ENCODE measurements at regions not wholly inside any gene's neighbourhood (a gene's known extent, or its start where the extent isn't known, plus 50 kb on each side); places are given as distances from the start of the nearest gene placed in this dataset.

- no peaks in the 10 kb centered on the region for H3K27me3 ChIP-seq (ENCODE audit: control insufficient read depth, insufficient read depth, low read length)
- H3K27ac ChIP-seq (ENCODE audit: low read length): no peak overlapping the region
- H3K4me1 ChIP-seq (ENCODE audit: control insufficient read depth, low read depth, low read length): peaks cover 6% of the 10 kb centered on the region
These were observed 378.1 kb upstream of the JARID2 start for GRCh38 chr6:14867802-14868201.

DNA sequence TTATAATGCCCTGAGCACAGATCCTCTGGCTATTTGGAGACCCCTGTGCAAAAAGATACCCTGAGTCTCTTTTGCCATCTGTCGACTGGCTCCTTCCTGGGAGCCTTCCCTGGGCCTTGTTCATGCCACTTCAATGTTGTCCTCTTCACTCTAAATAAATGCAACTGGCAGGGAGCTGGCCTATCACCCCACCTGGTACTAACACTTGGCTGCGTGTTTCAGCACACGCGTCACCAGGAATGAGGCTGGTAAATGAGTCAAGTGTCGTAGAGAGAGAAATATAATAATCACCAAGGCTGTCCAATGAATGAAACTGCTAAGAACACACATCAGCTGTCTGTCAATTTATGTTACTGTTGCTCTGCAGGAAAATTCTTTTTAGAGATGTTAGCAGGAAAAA is 374.6 kb upstream of the JARID2 start:
- Histone ChIP-seq H3K9ac (ENCODE audit: low read length) (no peak overlapping the region), H3K27ac (ENCODE audit: low read length) (no peak overlapping the region), H3K4me3 (ENCODE audit: low read length) (no peak overlapping the region), H3K36me3 (ENCODE audit: control insufficient read depth, low read depth, low read length) (no peaks in the 10 kb centered on the region), H3K9me3 (ENCODE audit: control insufficient read depth, low read depth, low read length) (no peaks in the 10 kb centered on the region), H3K27me3 (ENCODE audit: control insufficient read depth, insufficient read depth, low read length) (no peaks in the 10 kb centered on the region), H3K4me1 (ENCODE audit: control insufficient read depth, low read depth, low read length) (peaks cover 11% of the 10 kb centered on the region)

More at GRCh38 chr6:14867802-14868201, 378.1 kb upstream of the JARID2 start:
- H3K36me3 ChIP-seq (ENCODE audit: control insufficient read depth, low read depth, low read length): no peaks in the 10 kb centered on the region
- no peak overlapping the region for H3K9ac ChIP-seq (ENCODE audit: low read length)
- H3K9me3 ChIP-seq (ENCODE audit: control insufficient read depth, low read depth, low read length): no peaks in the 10 kb centered on the region
- H3K4me3 ChIP-seq (ENCODE audit: low read length): no peak overlapping the region

DNA sequence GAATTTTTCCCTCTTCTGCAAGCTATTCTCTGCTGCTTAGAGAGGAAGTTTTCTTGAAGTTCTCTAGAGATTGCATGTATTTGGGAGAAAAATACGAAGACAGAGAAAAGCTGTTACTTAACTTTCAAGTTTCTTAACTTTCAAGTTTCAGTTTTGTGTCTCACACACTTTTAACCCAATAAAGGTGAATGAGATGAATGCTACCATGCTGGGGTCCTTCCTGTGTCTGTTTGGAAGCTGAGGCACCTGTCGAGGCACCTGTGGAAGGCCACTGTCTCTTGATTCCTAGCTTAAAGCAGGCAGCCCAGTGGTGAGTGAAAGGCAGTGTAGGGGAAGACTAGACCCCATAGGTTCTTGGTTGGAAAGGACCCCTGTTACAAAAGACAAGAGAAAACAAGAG is 372.8 kb upstream of the JARID2 start:
- no peaks in the 10 kb centered on the region for H3K27me3 ChIP-seq (ENCODE audit: control insufficient read depth, insufficient read depth, low read length)
- peaks cover 18% of the 10 kb centered on the region for H3K4me1 ChIP-seq (ENCODE audit: control insufficient read depth, low read depth, low read length)
- H3K4me3 ChIP-seq (ENCODE audit: low read length): no peak overlapping the region
- H3K27ac ChIP-seq (ENCODE audit: low read length): no peak overlapping the region
- H3K9me3 ChIP-seq (ENCODE audit: control insufficient read depth, low read depth, low read length): no peaks in the 10 kb centered on the region
- H3K9ac ChIP-seq (ENCODE audit: low read length): no peak overlapping the region
- H3K36me3 ChIP-seq (ENCODE audit: control insufficient read depth, low read depth, low read length): no peaks in the 10 kb centered on the region

GRCh38 chr6:14873781-14874441 is 372.0 kb upstream of the JARID2 start:
- peaks cover 18% of the 10 kb centered on the region for H3K4me1 ChIP-seq (ENCODE audit: control insufficient read depth, low read depth, low read length)
- H3K27ac ChIP-seq (ENCODE audit: low read length): no peak overlapping the region
- H3K36me3 ChIP-seq (ENCODE audit: control insufficient read depth, low read depth, low read length): no peaks in the 10 kb centered on the region
- H3K4me3 ChIP-seq (ENCODE audit: low read length): no peak overlapping the region
- no peaks in the 10 kb centered on the region for H3K9me3 ChIP-seq (ENCODE audit: control insufficient read depth, low read depth, low read length)
- no peak overlapping the region for H3K9ac ChIP-seq (ENCODE audit: low read length)
- no peaks in the 10 kb centered on the region for H3K27me3 ChIP-seq (ENCODE audit: control insufficient read depth, insufficient read depth, low read length)

GRCh38 chr6:14874975-14875480 is 370.8 kb upstream of the JARID2 start:
- H3K27ac ChIP-seq (ENCODE audit: low read length): no peak overlapping the region
- no peak overlapping the region for H3K9ac ChIP-seq (ENCODE audit: low read length)
- no peaks in the 10 kb centered on the region for H3K36me3 ChIP-seq (ENCODE audit: control insufficient read depth, low read depth, low read length)
- peaks cover 19% of the 10 kb centered on the region for H3K4me1 ChIP-seq (ENCODE audit: control insufficient read depth, low read depth, low read length)
- no peaks in the 10 kb centered on the region for H3K9me3 ChIP-seq (ENCODE audit: control insufficient read depth, low read depth, low read length)
- H3K4me3 ChIP-seq (ENCODE audit: low read length): no peak overlapping the region
- H3K27me3 ChIP-seq (ENCODE audit: control insufficient read depth, insufficient read depth, low read length): no peaks in the 10 kb centered on the region

- Histone ChIP-seq H3K9me3 (ENCODE audit: control insufficient read depth, low read depth, low read length) (no peaks in the 10 kb centered on the region), H3K27me3 (ENCODE audit: control insufficient read depth, insufficient read depth, low read length) (no peaks in the 10 kb centered on the region), H3K27ac (ENCODE audit: low read length) (no peak overlapping the region), H3K36me3 (ENCODE audit: control insufficient read depth, low read depth, low read length) (no peaks in the 10 kb centered on the region), H3K4me3 (ENCODE audit: low read length) (no peak overlapping the region), H3K4me1 (ENCODE audit: control insufficient read depth, low read depth, low read length) (peaks cover 25% of the 10 kb centered on the region), H3K9ac (ENCODE audit: low read length) (no peak overlapping the region)
These were observed 370.3 kb upstream of the JARID2 start for GRCh38 chr6:14875481-14876063.

DNA sequence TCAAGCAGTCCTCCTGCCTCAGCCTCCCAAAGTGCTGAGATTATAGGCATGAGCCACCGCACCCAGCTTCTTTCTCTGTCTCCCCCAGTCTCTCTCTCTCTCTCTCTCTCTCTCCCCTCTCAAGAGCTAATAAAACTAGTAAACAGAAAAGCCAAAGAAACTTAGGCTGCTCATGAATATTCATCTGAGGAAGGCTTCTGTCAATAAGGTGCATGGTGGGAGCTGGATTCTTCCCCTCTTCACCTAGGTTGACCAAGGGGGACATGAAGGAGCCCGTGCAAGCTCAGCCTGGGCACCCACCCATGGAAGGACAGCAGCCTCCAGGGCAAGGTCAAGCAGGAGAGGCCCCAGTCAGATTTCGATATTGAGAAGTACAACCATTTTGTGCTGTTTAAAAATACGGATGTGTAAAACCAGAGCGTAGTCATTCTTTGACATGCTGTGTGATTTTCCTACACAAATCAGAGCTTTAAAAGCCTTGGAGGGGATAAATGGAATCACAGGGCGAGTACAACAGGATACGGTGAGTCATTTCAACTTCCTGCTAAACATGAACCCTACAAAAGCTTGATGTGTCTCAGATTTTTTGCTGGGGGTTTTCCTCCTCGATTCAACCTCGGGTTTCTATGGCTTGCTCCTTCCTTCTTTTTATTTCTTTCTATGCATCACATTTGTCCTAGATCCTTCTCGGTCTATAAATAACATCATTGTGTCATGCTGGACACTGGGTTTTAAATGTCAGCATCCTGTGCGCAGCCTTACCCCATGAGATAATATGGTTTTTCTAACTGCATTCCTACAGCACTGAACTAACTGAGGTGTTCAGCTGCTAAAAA is 368.9 kb upstream of the JARID2 start:
- Histone ChIP-seq H3K4me3 (ENCODE audit: low read length) (no peak overlapping the region), H3K4me1 (ENCODE audit: control insufficient read depth, low read depth, low read length) (peaks cover 31% of the 10 kb centered on the region), H3K27me3 (ENCODE audit: control insufficient read depth, insufficient read depth, low read length) (no peaks in the 10 kb centered on the region), H3K9ac (ENCODE audit: low read length) (no peak overlapping the region), H3K27ac (ENCODE audit: low read length) (no peak overlapping the region), H3K9me3 (ENCODE audit: control insufficient read depth, low read depth, low read length) (no peaks in the 10 kb centered on the region), H3K36me3 (ENCODE audit: control insufficient read depth, low read depth, low read length) (no peaks in the 10 kb centered on the region)

DNA sequence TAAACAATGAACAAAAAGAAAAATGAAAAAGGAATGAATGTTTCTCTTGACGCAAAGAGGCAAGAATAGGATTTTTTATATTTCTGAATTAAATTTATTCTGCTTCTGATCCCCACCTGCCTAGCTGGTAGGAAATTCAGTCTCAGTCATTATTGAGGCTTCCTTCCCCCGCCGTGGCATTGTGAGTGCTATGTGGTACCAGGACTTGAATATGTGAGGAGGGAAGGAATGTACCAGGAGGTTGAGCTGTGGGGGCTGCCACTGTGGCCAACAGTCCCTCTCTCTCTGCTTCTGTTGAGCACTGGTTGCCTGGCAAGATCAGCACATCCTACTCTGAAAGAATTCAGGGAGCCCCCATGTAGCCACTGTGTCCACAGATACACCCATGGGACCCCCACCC is 368.1 kb upstream of the JARID2 start:
- Histone ChIP-seq H3K9ac (ENCODE audit: low read length) (no peak overlapping the region), H3K27ac (ENCODE audit: low read length) (no peak overlapping the region), H3K27me3 (ENCODE audit: control insufficient read depth, insufficient read depth, low read length) (no peaks in the 10 kb centered on the region)

DNA sequence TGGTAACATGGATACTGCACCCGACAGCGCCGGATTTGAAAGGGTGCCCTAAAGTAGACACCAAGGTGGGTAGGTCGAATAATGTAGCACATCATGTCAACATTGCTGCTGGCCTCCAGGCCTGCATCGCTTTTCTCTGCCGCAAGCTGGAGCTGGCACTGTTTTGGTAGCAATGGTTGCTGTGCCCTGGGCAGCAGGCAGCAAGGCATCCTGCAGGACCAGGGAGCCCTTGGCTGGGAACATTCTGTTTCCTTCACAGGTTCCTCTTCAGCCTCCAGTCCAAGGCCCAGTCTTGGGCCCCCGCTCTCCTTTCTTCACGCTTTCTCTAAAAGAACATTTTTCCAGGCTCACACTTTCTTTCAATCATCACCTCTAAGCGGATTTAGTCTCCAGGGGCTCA is 365.8 kb upstream of the JARID2 start:
- H3K27ac ChIP-seq (ENCODE audit: low read length): peak overlapping the region; percentile 26
- H3K4me3 ChIP-seq (ENCODE audit: low read length): no peak overlapping the region
- H3K4me1 ChIP-seq (ENCODE audit: control insufficient read depth, low read depth, low read length): peaks cover 39% of the 10 kb centered on the region
- H3K9me3 ChIP-seq (ENCODE audit: control insufficient read depth, low read depth, low read length): no peaks in the 10 kb centered on the region
- no peaks in the 10 kb centered on the region for H3K36me3 ChIP-seq (ENCODE audit: control insufficient read depth, low read depth, low read length)
- H3K9ac ChIP-seq (ENCODE audit: low read length): no peak overlapping the region
- no peaks in the 10 kb centered on the region for H3K27me3 ChIP-seq (ENCODE audit: control insufficient read depth, insufficient read depth, low read length)

More for the DNA sequence above, 368.1 kb upstream of the JARID2 start:
- Histone ChIP-seq H3K4me3 (ENCODE audit: low read length) (no peak overlapping the region), H3K9me3 (ENCODE audit: control insufficient read depth, low read depth, low read length) (no peaks in the 10 kb centered on the region), H3K4me1 (ENCODE audit: control insufficient read depth, low read depth, low read length) (peaks cover 37% of the 10 kb centered on the region), H3K36me3 (ENCODE audit: control insufficient read depth, low read depth, low read length) (no peaks in the 10 kb centered on the region)

DNA sequence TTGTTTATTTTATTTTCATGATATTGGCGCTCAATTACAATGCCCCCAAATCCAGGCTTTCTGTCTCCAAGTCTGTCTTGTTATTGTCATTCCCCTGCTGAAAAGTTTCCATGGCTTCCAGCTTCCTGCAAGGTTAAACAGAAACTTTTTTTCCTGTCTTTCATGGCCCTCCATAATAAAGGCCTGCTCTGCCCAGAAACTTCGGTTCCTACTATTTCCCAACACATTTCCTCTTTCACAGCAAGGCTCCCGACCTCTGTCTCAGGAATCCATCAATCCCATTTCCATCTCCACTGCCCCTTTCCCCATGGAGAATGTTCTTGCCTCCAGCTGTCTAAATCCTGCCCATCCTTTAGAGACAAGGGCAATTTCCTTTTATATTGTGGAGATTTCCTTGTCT is 365.2 kb upstream of the JARID2 start:
- H3K27me3 ChIP-seq (ENCODE audit: control insufficient read depth, insufficient read depth, low read length): no peaks in the 10 kb centered on the region
- H3K27ac ChIP-seq (ENCODE audit: low read length): peak overlapping the region; percentile 26
- no peaks in the 10 kb centered on the region for H3K36me3 ChIP-seq (ENCODE audit: control insufficient read depth, low read depth, low read length)
- H3K9me3 ChIP-seq (ENCODE audit: control insufficient read depth, low read depth, low read length): no peaks in the 10 kb centered on the region
- no peak overlapping the region for H3K4me3 ChIP-seq (ENCODE audit: low read length)
- H3K9ac ChIP-seq (ENCODE audit: low read length): no peak overlapping the region
- H3K4me1 ChIP-seq (ENCODE audit: control insufficient read depth, low read depth, low read length): peaks cover 39% of the 10 kb centered on the region

DNA sequence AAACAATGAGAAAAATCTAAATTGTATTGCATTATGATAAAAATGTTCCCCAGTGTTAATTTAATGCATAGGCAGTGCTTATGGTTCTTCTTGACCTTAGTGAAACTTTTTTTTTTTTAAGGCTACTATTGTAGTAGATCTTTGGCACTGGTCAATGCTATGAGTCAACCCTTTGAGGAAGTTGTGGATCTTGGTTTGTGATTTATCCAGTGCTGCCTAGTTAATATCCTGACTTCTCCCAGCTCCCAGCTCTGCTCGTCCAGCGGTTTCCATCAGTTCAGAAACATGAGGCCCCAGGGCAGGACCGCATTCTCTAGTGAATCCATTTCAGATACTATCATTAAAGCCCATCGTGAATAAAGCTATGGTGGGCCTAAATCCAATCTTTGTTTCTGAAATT is 364.5 kb upstream of the JARID2 start:
- Histone ChIP-seq H3K36me3 (ENCODE audit: control insufficient read depth, low read depth, low read length) (no peaks in the 10 kb centered on the region), H3K27ac (ENCODE audit: low read length) (no peak overlapping the region), H3K9ac (ENCODE audit: low read length) (no peak overlapping the region), H3K27me3 (ENCODE audit: control insufficient read depth, insufficient read depth, low read length) (no peaks in the 10 kb centered on the region), H3K9me3 (ENCODE audit: control insufficient read depth, low read depth, low read length) (no peaks in the 10 kb centered on the region), H3K4me1 (ENCODE audit: control insufficient read depth, low read depth, low read length) (peaks cover 39% of the 10 kb centered on the region), H3K4me3 (ENCODE audit: low read length) (no peak overlapping the region)

Data from iPS-18a (cell line).